GM23248 (cell line): ENCODE measurements at regions not wholly inside any gene's neighbourhood (a gene's known extent, or its start where the extent isn't known, plus 50 kb on each side); places are given as distances from the start of the nearest gene placed in this dataset.

Experiments
- DNase-seq: peaks from one replicate; pipeline ENCODE4 v3.0.0-alpha.2; 2015
- H2AFZ ChIP-seq: fragments of 200-600 bp; sonication (generic); 2 replicates; pipeline ENCODE4 v1.6.1; 2016; ENCODE audit warnings: antibody characterized with exemption
- H3F3A ChIP-seq: fragments of 200-600 bp; sonication (generic); 2 replicates; pipeline ENCODE4 v1.6.1; 2016; ENCODE audit warnings: mild to moderate bottlenecking, antibody characterized with exemption, mixed run types; ENCODE audit not compliant: insufficient read depth
- H3K27ac ChIP-seq: fragments of 200-600 bp; sonication (generic); 2 replicates; pipeline ENCODE4 v1.5.1; 2016; ENCODE audit warnings: mild to moderate bottlenecking
- H3K27me3 ChIP-seq: fragments of 200-600 bp; sonication (generic); replicated peaks from 2 replicates; pipeline ENCODE4 v1.6.1; 2016; ENCODE audit warnings: mild to moderate bottlenecking; ENCODE audit not compliant: insufficient read depth
- H3K36me3 ChIP-seq: fragments of 200-600 bp; sonication (generic); 2 replicates; pipeline ENCODE4 v1.6.1; 2016; ENCODE audit warnings: low read depth, mild to moderate bottlenecking
- H3K4me1 ChIP-seq: fragments of 200-600 bp; sonication (generic); 2 replicates; pipeline ENCODE4 v1.6.1; 2016; ENCODE audit warnings: mild to moderate bottlenecking; ENCODE audit not compliant: insufficient read depth
- H3K4me2 ChIP-seq: fragments of 200-600 bp; sonication (generic); one replicate; pipeline ENCODE4 v1.6.1; 2016; ENCODE audit warnings: mild to moderate bottlenecking; ENCODE audit not compliant: unreplicated experiment
- H3K4me3 ChIP-seq: fragments of 200-600 bp; sonication (generic); 2 replicates; pipeline ENCODE4 v1.5.1; 2016; ENCODE audit warnings: mild to moderate bottlenecking
- H3K79me2 ChIP-seq: fragments of 200-600 bp; sonication (generic); 2 replicates; pipeline ENCODE4 v1.6.1; 2016; ENCODE audit warnings: mild to moderate bottlenecking; ENCODE audit not compliant: insufficient read depth
- H3K9ac ChIP-seq: fragments of 200-600 bp; sonication (generic); 2 replicates; pipeline ENCODE4 v1.6.1; 2016; ENCODE audit warnings: mild to moderate bottlenecking
- H3K9me2 ChIP-seq: fragments of 200-600 bp; sonication (generic); 2 replicates; pipeline ENCODE4 v1.6.1; 2016; ENCODE audit warnings: mixed run types, mild to moderate bottlenecking, moderate library complexity; ENCODE audit not compliant: insufficient read depth
- H3K9me3 ChIP-seq: fragments of 200-600 bp; sonication (generic); one replicate; pipeline ENCODE4 v1.6.1; 2017; ENCODE audit warnings: low read depth
- H4K20me1 ChIP-seq: fragments of 200-600 bp; sonication (generic); 2 replicates; pipeline ENCODE4 v1.6.0; 2016; ENCODE audit not compliant: insufficient read depth
- EZH2 ChIP-seq: fragments of 200-600 bp; sonication (generic); IDR thresholded peaks from 2 replicates; pipeline ENCODE4 v1.6.1; 2018; ENCODE audit warnings: antibody characterized with exemption, mild to moderate bottlenecking; ENCODE audit not compliant: insufficient read depth, poor library complexity, severe bottlenecking
- EZH2phosphoT487 ChIP-seq: fragments of 200-600 bp; sonication (generic); IDR thresholded peaks from 2 replicates; pipeline ENCODE4 v1.6.1; 2018; ENCODE audit warnings: antibody characterized with exemption, moderate library complexity, mild to moderate bottlenecking, low read depth; ENCODE audit not compliant: insufficient read depth
- WGBS, 2 experiments: methylation state at CpG; one replicate each; pipeline ENCODE4 v1.1.6; 2015 to 2017; ENCODE audit warnings: low lambda C conversion rate in 2 of 2, low coverage in 1 of 2; ENCODE audit errors: missing lambda C conversion rate in 2 of 2; 5-methylcytosine and 5-hydroxymethylcytosine counted together
- in situ Hi-C: fragments of 300-500 bp; cut with MboI; formaldehyde crosslinking; loops from 2 replicates; pipeline ENCODE4 v1.15.0; 2020

- no peak overlapping the region for H2AFZ ChIP-seq
- TF ChIP-seq EZH2phosphoT487 (no peak), EZH2 (no peak)
- no peaks in the 10 kb centered on the region for H3K79me2 ChIP-seq
These were observed 775.4 kb downstream of the SEMA5A start for GRCh38 chr5:8770431-8770830.

GRCh38 chr5:8773046-8773615, 772.7 kb downstream of the SEMA5A start:
- Histone ChIP-seq H4K20me1 (no peaks in the 10 kb centered on the region), H3K36me3 (no peaks in the 10 kb centered on the region), H3K4me2 (peak overlapping the region; percentile 30), H3K4me3 (no peak overlapping the region), H3K27ac (no peak overlapping the region), H3K9me3 (no peaks in the 10 kb centered on the region), H3F3A (0 out of 2 replicates have a peak, but pooled peaks cover 8% of the 10 kb centered on the region), H3K27me3 (0 out of 2 replicates have a peak, but pooled peaks cover 8% of the 10 kb centered on the region), H3K4me1 (peaks cover 18% of the 10 kb centered on the region), H3K79me2 (no peaks in the 10 kb centered on the region), H3K9me2 (no peaks in the 10 kb centered on the region), H2AFZ (no peak overlapping the region), H3K9ac (no peak overlapping the region)
- in situ Hi-C loops = no loop called here
- peak; percentile 82; the same call in 1 of the 2 replicates for TF ChIP-seq EZH2phosphoT487
- no peak for TF ChIP-seq EZH2
- 79 to 80% methylated on average over 5 of the region's 5 CpGs for WGBS, 2 experiments
- peak; percentile 76 for DNase-seq

More at GRCh38 chr5:8770431-8770830, 775.4 kb downstream of the SEMA5A start:
- DNase-seq = no peak
- in situ Hi-C loops = no loop called here
- Histone ChIP-seq H3K27ac (no peak overlapping the region), H3K9me3 (no peaks in the 10 kb centered on the region), H3K36me3 (no peaks in the 10 kb centered on the region), H3K4me3 (no peak overlapping the region), H4K20me1 (no peaks in the 10 kb centered on the region), H3F3A (0 out of 2 replicates have a peak, but pooled peaks cover 8% of the 10 kb centered on the region), H3K27me3 (0 out of 2 replicates have a peak, but pooled peaks cover 8% of the 10 kb centered on the region), H3K4me1 (peaks cover 13% of the 10 kb centered on the region), H3K4me2 (no peak overlapping the region), H3K9ac (no peak overlapping the region), H3K9me2 (no peaks in the 10 kb centered on the region)
- 95 to 97% methylated on average over 3 of the region's 3 CpGs for WGBS, 2 experiments

GRCh38 chr5:8784692-8785091, 761.2 kb downstream of the SEMA5A start:
- Histone ChIP-seq H4K20me1 (no peaks in the 10 kb centered on the region), H3K9me2 (no peaks in the 10 kb centered on the region), H3F3A (no peaks in the 10 kb centered on the region), H3K36me3 (no peaks in the 10 kb centered on the region), H3K4me3 (no peak overlapping the region), H3K9ac (no peak overlapping the region), H3K4me1 (no peaks in the 10 kb centered on the region), H3K4me2 (no peak overlapping the region), H3K9me3 (no peaks in the 10 kb centered on the region), H3K79me2 (no peaks in the 10 kb centered on the region), H3K27ac (no peak overlapping the region), H3K27me3 (no peaks in the 10 kb centered on the region), H2AFZ (no peak overlapping the region)
- DNase-seq = no peak
- TF ChIP-seq EZH2phosphoT487 (no peak), EZH2 (no peak)
- 47 to 90% methylated on average over 2 of the region's 2 CpGs for WGBS, 2 experiments
- in situ Hi-C loops = no loop called here

GRCh38 chr5:8788246-8788645, 757.6 kb downstream of the SEMA5A start:
- Histone ChIP-seq H3F3A (no peaks in the 10 kb centered on the region), H3K36me3 (no peaks in the 10 kb centered on the region), H3K9ac (no peak overlapping the region), H3K4me2 (no peak overlapping the region), H3K79me2 (no peaks in the 10 kb centered on the region), H3K9me3 (no peaks in the 10 kb centered on the region), H4K20me1 (no peaks in the 10 kb centered on the region), H3K27me3 (no peaks in the 10 kb centered on the region), H3K4me1 (no peaks in the 10 kb centered on the region), H3K9me2 (no peaks in the 10 kb centered on the region), H3K27ac (no peak overlapping the region), H2AFZ (no peak overlapping the region), H3K4me3 (no peak overlapping the region)
- DNase-seq = no peak
- in situ Hi-C loops = no loop called here
- TF ChIP-seq EZH2 (no peak), EZH2phosphoT487 (no peak)
- 30 to 32% methylated on average over 3 of the region's 3 CpGs for WGBS, 2 experiments

GRCh38 chr5:8805653-8806052, 740.2 kb downstream of the SEMA5A start:
- Histone ChIP-seq H3F3A (no peaks in the 10 kb centered on the region), H4K20me1 (no peaks in the 10 kb centered on the region), H3K4me3 (no peak overlapping the region), H3K79me2 (no peaks in the 10 kb centered on the region), H3K36me3 (no peaks in the 10 kb centered on the region), H3K27me3 (no peaks in the 10 kb centered on the region), H3K9ac (no peak overlapping the region), H3K27ac (no peak overlapping the region), H3K9me3 (peaks cover 5% of the 10 kb centered on the region), H3K9me2 (no peaks in the 10 kb centered on the region), H2AFZ (no peak overlapping the region), H3K4me2 (no peak overlapping the region), H3K4me1 (no peaks in the 10 kb centered on the region)
- in situ Hi-C loops = no loop called here
- no peak for DNase-seq
- TF ChIP-seq EZH2 = no peak
- TF ChIP-seq EZH2phosphoT487 = no peak
